ENCODE measurements at regions not wholly inside any gene's neighbourhood (a gene's known extent, or its start where the extent isn't known, plus 50 kb on each side); places are given as distances from the start of the nearest gene placed in this dataset.

DNA sequence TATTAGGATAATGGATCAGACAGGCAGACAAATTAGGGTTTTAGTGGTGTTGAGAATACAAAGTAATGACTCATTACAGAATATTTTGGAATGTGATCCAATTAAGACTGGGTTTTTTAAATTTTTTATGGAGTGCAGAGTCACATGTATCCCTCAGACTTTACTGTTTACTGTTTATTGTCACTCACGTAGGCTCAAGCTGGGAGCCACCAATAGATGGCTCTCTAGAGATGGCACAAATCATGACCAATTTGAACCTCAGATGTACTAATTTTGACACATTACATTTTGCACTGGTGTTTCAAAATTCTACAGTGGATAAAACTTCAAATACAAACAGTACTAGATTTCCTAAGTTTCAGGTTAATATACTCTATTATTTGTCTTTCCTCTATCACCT is 53.6 kb upstream of the ANO3 start:
- DNase-seq = no peak

All from activated CD4-positive, alpha-beta T cell treated with anti-CD3 and anti-CD28 coated beads, Interleukin-2, Interleukin-6, amounts not matched to agents 100 ng/mL and 50 ng/mL, durations not matched to agents 16 hours and 8 hours (primary cell).